GM18498 (cell line): ENCODE measurements at regions not wholly inside any gene's neighbourhood (a gene's known extent, or its start where the extent isn't known, plus 50 kb on each side); places are given as distances from the start of the nearest gene placed in this dataset.

Experiments
- ATAC-seq: cut with Tn5 transposase; IDR thresholded peaks from one replicate; pipeline ENCODE4 v1.9.1; 2021; ENCODE audit warnings: mild to moderate bottlenecking, moderate library complexity; ENCODE audit not compliant: unreplicated experiment

GRCh38 chr4:171639540-171639939 lies 173.7 kb upstream of the GALNTL6 start:
- peak; percentile 89 for ATAC-seq

- ATAC-seq: no peak
These were observed 176.6 kb upstream of the GALNTL6 start for GRCh38 chr4:171636606-171637005.

GRCh38 chr4:171629737-171630136 lies 183.5 kb upstream of the GALNTL6 start:
- ATAC-seq: no peak

- ATAC-seq: peak; percentile 94
These were observed 184.0 kb upstream of the GALNTL6 start for GRCh38 chr4:171629182-171629581.

GRCh38 chr4:171626554-171626953 lies 186.7 kb upstream of the GALNTL6 start:
- ATAC-seq: no peak

- ATAC-seq: no peak
These were observed 190.5 kb upstream of the GALNTL6 start for GRCh38 chr4:171622729-171623128.

- peak; percentile 61 for ATAC-seq
These were observed 191.6 kb upstream of the GALNTL6 start for GRCh38 chr4:171621646-171622045.

- ATAC-seq: no peak
These were observed 200.3 kb upstream of the GALNTL6 start for GRCh38 chr4:171612907-171613306.

- no peak for ATAC-seq
These were observed 210.4 kb upstream of the GALNTL6 start for GRCh38 chr4:171602638-171603355.

- ATAC-seq: no peak
These were observed 212.1 kb upstream of the GALNTL6 start for GRCh38 chr4:171601091-171601490.

GRCh38 chr4:171599628-171600027 lies 213.6 kb upstream of the GALNTL6 start:
- no peak for ATAC-seq

GRCh38 chr4:171594293-171594692 lies 218.9 kb upstream of the GALNTL6 start:
- no peak for ATAC-seq

- no peak for ATAC-seq
These were observed 222.5 kb upstream of the GALNTL6 start for GRCh38 chr4:171590716-171591115.

- ATAC-seq: no peak
These were observed 224.4 kb upstream of the GALNTL6 start for GRCh38 chr4:171588764-171589163.

- ATAC-seq: no peak
These were observed 225.1 kb upstream of the GALNTL6 start for GRCh38 chr4:171588051-171588545.

GRCh38 chr4:171583790-171584189 lies 229.4 kb upstream of the GALNTL6 start:
- ATAC-seq: no peak

GRCh38 chr4:171582961-171583581 lies 230.1 kb upstream of the GALNTL6 start:
- no peak for ATAC-seq

- no peak for ATAC-seq
These were observed 240.0 kb upstream of the GALNTL6 start for GRCh38 chr4:171573181-171573580.

- ATAC-seq: peak; percentile 95
These were observed 247.9 kb upstream of the GALNTL6 start for GRCh38 chr4:171565130-171565788.

GRCh38 chr4:171561419-171561818 lies 251.8 kb upstream of the GALNTL6 start:
- ATAC-seq: no peak

- ATAC-seq: no peak
These were observed 259.2 kb upstream of the GALNTL6 start for GRCh38 chr4:171553961-171554360.

- ATAC-seq: no peak
These were observed 270.6 kb upstream of the GALNTL6 start for GRCh38 chr4:171542640-171543039.
